ENCODE measurements at regions not wholly inside any gene's neighbourhood (a gene's known extent, or its start where the extent isn't known, plus 50 kb on each side); places are given as distances from the start of the nearest gene placed in this dataset.

GRCh38 chr5:56349461-56349860 lies 116.3 kb upstream of the ANKRD55 start:
- no peak for TF ChIP-seq POLR2A (IDR thresholded peaks at IDR 0.05)
- no peak for TF ChIP-seq CTCF (IDR thresholded peaks at IDR 0.05 in 4 of 5, conservative IDR thresholded peaks at IDR 0.05 in 1 of 5)

All from gastrocnemius medialis (tissue), 4 donors.